GM21526 (cell line): ENCODE measurements at regions not wholly inside any gene's neighbourhood (a gene's known extent, or its start where the extent isn't known, plus 50 kb on each side); places are given as distances from the start of the nearest gene placed in this dataset.

Source experiments
- ATAC-seq: cut with Tn5 transposase; IDR thresholded peaks from one replicate; pipeline ENCODE4 v1.9.1; 2021; ENCODE audit warnings: moderate library complexity; ENCODE audit not compliant: unreplicated experiment, low FRiP score

DNA sequence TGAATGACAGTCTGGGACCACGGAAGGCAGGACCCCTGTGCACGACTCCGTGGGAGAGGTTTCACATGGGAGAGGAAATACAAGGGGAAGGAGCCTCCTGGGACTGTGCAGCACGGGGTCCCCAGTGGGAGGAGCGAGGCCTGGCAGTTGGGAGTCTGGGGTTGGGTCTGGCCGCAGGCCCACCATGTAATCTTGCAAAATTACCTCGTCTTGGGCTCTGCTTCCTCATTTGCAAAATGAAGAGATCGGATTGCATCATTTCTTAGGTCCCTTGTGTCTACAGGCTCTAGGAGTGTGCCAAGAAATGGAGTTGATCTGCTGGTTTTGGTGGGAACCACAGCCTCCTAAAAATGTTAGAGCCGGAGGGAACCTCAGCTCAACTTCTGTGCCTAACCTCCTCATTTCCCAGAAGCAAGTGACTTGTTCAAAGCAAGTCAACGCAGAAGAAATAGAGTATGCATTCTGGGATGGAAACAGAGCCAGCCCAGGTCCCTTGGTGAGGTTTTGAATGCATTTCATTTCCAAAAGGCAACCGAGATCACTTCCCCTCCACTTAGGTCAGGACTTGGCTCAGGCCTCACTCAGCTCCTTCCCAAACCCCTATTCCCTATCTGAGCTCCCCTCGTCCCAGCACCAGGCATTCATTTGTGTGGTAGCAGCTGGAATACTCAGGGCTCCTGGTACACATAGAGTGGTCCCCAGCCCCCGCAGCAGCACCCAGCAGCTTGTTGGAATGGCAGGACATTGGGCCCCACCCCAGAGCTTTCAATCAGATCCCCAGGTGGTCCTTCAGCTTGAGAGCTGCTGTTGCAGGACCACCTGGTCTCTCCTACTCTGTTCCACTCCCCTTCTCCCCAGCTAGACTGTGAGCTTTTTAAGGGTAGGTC is 267.7 kb downstream of the XXYLT1 start:
- no peak for ATAC-seq

DNA sequence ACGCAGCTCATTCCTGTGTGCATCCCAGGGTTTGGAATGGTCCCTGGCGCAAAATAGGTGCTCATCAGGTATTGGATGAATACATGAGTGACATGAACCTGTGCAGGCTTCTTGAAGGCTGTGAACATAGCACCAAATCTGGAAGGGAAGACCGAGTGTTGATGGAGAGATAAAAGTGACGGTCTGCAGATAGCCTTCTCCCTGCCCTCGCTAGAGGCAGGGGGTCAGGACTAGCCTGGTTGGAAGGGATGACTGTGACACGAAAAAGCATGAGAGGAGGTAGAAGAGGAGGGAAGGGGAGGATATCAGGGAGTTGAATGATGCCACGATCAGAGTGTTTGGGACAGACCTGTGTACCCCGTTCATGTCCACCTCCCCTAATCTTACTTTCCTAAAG is 267.1 kb downstream of the XXYLT1 start:
- no peak for ATAC-seq

DNA sequence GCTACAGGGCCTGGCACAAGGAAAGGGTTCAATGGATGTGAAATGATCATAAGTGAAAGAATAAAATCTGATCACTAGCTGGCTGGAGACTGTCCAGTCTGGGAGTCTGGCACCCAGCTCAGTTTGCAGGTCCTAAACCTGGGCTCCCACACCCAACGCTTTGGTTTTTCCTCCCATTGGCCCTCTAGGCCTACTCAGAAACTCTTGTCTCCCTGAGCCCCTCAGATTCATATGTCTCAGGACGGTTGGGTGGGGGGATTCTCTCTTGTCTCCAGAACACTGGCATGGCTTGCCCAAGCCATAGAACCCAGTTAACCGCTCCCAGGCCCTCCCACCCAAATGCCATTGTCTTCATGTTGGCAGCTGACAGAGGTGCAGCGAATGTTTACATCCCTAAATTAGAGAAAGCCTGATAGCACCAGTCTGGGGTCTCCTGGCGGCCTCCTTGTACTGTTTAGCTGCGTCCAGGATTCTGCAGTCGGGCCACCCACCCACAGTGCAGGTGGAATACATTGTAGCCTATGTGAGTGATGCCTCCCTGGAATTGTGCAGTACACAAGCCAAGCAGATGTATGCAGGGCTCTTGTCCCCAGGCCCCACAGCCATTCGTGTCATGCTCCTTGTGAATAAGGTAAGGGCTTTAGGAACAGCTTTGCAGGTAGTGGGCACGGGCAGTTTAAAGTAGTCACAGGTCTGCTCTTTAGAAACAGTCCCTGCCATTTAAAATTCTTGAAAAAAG is 266.3 kb downstream of the XXYLT1 start:
- ATAC-seq: no peak

DNA sequence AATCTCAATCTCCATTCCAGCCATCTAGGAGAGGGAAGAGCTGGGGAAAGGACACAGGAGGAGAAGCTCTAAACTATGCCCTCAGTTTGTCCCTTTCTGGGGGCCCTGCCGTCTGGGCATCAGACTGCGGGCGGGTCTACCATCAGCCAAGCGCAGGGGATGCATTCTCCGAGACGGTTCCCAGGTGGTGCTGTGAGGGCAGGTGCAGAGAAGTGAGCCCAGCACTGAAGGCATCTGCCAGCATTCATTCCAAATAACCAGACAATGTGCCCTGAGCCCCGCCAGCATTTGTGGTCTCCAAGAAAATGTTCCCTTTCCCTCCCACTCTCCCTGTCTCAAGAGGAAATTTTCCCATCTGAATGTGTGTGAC is 265.7 kb downstream of the XXYLT1 start:
- no peak for ATAC-seq

DNA sequence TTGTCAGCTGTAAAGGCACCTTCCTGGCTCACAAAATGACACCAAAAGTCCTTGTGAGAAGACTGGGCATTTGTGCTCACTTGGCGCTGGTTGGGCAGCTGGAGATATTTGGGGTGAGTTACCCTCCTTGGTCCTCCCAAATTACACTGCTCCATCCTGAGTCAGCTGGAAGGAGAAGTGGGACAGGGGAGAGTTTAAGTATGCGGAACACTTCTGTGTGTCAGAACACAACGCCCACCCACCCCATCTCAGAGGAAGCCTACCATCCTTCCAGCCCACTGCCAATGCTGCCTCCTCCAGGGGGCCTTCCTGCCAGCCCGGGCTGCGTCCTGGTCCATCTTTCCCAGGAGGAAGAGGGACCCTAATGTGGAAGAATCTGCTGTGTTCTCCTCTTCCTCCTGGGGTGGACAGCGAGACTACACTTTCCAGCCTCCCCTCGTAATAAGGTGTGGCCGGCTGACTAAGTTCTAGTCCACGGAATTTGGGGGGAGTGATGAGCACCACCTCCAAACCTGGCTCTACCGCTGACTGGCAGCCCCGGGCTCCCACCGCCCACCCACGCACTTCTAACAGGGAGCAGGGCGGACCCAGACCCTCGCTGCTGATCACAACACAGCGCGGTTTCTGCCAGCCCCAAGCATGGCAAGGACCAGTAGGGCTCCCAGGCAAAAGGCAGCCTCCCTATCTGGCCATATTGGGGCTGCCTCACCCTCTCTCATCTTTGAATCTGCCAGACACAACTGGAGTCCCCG is 265.0 kb downstream of the XXYLT1 start:
- no peak for ATAC-seq

DNA sequence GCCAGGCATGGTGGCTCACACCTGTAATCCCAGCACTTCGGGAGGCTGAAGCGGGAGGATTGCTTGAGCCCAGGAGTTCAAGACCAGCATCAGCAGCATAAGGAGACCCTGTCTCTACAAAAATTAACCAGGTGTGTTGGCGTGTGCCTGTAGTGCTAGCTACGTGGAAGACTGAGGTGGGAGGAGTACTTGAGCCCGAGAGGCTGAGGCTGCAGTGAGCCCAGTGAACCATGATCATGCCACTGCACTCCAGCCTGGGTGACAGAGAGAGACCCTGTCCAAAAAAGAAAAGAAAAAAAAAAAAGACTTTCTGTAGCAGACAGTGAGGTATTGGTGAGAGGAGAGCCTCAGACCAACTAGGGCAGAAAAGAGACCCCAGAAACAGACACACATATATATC is 263.8 kb downstream of the XXYLT1 start:
- no peak for ATAC-seq

DNA sequence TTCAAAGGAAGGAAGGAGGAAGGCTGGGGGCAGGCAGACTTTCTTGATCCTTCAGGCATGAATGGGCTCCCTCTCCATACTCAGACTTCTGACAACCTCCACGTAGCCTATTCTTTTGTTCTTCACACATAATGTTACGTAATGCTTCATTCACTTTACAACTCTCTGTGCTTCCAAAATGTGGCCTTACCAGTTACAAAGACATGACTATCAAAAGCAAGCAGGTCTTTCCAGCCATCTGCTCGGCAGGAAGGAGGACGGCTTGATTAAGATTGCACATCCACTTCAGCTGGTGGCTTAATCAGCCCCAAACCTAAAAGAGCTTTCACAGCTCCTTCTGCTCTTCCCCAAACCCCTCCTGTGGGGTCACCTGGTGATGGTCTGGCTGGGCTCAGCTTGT is 263.2 kb downstream of the XXYLT1 start:
- ATAC-seq: no peak

DNA sequence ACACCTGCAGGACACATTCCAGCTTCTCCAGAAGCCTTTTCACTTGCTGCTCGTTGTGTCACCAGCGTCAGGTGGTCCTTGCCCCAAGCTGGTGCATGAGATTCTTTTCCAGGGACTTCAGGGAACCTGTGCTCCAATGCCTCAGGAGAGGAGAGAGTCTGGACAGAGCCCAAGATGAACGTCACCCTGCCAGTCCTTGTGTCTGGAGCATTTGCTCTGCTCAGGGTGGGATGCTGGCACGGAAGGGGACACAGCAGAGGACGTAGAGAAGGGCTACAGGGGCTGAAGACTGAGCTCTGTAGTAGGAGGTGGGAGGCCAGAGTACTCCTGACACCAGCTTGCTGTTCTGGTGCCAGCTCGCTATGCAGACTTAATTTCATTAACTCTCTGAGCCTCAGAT is 262.1 kb downstream of the XXYLT1 start:
- no peak for ATAC-seq

DNA sequence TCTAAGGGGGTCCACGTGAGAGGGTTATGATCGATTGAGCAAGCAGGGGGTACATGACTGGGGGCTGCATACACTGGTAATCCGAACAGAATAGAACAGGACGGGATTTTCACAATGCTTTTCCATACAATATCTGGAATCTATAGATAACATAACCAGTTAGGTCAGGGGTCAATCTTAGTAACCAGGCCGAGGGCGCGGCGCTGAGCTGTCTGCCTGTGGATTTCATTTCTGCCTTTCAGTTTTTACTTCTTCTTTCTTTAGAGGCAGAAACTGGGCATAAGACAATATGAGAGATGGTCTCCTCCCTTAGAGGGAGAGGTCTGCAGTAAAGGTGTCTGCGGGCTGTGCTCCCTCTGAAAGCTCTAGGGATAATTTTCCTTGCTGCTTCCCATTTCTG is 261.3 kb downstream of the XXYLT1 start:
- no peak for ATAC-seq

DNA sequence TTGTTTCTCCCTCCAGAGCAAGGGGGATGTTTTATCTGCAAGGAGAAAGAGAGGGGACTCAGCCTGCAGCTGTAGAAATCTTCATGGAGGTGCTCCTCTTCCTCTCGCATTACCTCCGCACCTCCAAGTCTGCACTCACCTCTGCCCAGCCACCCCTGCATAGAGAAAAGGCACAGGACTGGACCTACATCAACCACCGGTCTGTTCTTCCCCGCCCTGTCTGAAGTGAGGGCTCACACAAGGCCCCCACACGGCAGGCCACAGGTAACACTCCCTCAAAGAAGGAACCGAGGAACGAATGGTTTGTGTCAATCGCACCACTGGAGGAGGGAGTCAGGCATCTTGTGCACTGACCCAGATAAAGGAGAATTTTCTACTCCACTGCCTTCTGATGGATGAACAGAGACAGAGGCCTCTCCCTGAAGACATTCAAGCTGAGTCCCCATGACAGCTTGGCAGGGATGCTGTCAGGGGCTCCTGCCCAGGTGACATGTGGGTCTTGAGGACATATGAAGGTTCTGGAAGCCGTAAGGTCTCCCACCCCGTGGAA is 260.3 kb downstream of the XXYLT1 start:
- ATAC-seq: no peak

DNA sequence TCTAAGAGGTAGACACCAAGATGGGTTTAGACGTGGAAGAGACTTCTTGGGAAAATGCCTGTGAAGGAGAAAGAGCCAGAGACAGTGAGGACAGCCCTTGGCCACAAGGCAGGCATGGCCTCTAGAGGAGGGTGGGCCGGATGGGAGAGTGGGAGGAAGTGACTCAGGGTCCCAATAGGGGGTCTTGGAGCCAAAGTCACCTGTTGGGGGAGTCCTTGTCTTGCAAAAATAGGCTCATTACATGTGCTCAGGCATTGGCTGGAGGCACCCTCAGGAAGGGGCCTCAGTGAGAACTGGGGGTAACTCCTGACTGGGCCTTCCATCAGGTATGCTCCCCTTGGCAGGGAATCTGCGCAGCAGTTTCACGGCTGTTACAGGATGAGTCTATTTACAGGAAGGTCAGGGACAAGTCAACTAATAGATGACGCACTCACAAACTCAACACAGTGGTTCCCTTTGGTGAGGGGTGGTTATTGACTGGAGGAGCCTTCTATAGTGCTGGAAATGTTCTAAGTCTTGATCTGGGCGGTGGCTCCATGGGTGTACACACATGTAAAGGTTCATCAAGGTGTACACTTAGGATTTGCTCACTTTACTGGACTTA is 259.6 kb downstream of the XXYLT1 start:
- ATAC-seq: no peak

DNA sequence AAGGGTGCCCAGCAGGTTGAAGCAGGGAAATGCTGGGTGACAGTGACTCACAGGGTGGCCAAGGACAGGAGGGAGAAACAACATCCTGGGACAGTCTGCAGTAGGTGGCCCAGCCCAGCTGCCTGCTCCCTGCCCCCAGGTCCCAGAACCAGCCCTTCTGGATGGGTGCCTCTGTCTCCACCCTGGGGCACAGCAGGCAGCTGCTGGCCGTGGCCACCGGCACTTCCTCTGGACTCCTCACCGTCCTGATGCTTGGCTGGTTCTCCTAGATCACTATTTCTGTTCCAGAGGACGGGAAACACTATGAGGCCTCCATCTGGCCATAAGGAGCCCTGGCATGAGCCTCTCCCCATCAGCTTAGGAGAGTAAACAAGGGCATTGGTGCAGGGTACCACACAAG is 258.9 kb downstream of the XXYLT1 start:
- ATAC-seq: no peak

DNA sequence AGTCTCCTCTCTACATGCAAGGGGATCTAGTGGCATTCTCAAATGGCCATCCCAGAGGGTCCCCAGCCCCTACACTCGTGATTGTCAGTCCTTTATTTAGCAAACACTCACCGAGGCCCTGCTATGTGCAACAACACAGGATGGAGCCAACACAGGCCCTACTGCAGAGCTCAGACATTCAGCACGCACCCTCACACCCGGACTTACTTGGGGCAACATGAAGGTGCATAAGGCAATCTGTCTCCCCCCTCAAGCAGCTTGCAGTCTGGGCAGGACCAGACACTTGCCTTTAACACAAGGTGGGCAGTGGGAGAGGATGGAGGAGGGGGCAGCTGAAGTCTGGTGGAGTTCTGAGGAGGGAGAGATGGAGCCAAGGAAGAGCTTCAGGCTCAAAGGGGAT is 258.4 kb downstream of the XXYLT1 start:
- no peak for ATAC-seq

DNA sequence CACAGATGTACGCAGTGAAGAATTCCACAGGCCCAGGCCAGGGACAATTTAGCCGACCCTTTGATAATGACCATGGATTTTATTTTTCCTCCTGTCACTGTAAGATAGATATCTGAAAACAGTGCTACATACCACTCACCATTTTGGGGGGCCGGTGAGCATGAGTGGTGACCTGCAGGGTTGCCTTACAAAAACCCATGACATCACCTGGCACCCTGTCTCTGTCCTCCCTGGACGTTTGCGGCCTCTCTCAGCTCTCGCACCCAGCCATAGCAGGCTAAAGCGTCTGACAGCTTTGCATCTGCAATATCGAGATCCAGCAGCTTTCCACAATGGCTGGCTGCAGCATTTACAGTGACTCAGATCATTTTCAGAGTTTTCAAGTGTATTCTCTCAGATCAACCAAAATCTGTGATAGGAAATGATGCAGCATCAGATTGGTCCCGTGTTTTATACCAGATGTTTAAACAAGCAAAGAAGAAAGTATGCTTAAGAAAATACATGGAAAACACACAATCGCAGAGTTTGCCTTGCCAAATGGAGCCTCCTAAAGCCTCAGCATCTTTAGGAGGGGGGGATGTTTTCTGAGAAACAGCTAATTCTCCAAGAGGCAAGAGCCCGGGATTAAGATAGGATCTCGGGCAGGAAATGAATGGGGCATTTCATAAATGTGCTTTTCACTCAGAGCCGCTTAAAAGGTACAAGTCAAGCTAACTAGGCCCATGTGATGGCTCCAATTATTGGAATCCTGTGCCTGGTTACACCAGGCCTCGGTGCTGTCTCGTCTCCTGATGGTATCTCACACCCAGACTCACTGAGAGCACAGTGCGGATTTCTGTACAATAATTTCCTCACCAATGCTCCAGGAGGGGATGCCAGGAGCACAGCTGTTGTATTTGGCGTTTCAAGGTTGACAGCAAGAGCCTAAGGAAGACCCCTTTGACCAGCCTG is 257.3 kb downstream of the XXYLT1 start:
- no peak for ATAC-seq

DNA sequence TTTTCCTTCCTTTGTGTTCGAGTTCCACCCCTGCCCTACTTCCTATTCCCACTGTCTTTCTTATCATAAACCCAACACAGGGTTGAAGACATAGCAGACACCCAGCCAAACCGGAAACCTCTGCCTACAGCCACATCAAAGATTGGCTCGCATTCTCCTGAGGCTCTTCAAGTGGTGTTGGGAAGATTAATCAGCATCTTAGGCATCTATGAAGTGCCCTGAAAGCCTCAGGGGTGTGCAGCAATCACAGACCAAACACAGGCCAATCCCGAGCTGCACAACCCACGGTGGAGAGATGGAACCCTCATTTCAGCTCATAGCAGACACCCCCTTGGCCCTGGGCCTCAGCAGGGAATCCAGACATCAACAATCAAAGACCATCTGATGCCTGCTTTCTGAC is 255.9 kb downstream of the XXYLT1 start:
- no peak for ATAC-seq

DNA sequence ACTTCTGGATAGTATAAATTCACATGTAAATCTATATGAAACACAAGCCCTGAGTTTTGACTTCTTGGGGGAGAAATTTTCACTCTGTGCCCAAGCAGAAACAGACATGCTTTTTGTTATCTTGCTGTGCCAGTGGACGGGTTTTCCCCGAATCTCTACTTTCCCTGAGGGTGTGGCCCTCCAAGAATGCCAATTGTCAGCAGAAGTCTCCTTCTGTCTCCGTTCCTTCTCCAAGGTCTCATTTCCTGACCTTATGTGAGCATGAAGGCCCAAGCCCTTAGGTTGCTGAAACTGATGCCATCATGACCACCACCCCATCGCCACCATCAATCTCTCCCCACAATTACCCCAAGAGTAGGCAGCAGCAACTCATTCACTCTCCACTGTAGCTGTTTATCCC is 253.8 kb downstream of the XXYLT1 start:
- ATAC-seq: no peak
